ENCODE measurements at regions not wholly inside any gene's neighbourhood (a gene's known extent, or its start where the extent isn't known, plus 50 kb on each side); places are given as distances from the start of the nearest gene placed in this dataset.
A peak's percentile ranks its signal among the peaks of the same experiment; 100 is the strongest.

DNA sequence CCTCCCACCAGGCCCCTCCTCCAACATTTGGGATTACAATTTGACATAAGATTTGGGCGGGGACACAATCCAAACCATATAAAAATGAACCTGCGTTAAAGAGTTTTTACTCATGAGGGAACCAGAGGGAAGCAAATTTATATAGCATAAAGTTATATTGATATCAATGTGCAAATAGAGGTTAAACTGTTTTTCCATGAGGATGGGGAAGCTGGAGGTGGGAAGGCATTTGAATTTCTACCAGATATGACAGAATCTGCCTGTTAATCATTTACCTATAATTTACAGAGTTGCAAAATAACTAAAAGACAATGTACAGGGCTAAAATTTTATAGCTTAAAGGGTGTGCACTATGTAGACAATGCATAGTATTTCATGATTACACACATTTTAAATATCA lies 322.0 kb upstream of the FKBP1C start:
- no peaks in the 10 kb centered on the region for H3K4me1 ChIP-seq
- H3K36me3 ChIP-seq = no peaks in the 10 kb centered on the region
- no peak overlapping the region for H3K4me3 ChIP-seq
- 95 to 100% methylated on average over 2 of the region's 2 CpGs for WGBS, 2 donors
- H3K9me3 ChIP-seq = no peaks in the 10 kb centered on the region
- TF ChIP-seq POLR2AphosphoS5 (IDR thresholded peaks at IDR 0.05) (no peak), EP300 (IDR thresholded peaks at IDR 0.05) (no peak), POLR2A (IDR thresholded peaks at IDR 0.05) (no peak)
- TF ChIP-seq, protein P1, sequence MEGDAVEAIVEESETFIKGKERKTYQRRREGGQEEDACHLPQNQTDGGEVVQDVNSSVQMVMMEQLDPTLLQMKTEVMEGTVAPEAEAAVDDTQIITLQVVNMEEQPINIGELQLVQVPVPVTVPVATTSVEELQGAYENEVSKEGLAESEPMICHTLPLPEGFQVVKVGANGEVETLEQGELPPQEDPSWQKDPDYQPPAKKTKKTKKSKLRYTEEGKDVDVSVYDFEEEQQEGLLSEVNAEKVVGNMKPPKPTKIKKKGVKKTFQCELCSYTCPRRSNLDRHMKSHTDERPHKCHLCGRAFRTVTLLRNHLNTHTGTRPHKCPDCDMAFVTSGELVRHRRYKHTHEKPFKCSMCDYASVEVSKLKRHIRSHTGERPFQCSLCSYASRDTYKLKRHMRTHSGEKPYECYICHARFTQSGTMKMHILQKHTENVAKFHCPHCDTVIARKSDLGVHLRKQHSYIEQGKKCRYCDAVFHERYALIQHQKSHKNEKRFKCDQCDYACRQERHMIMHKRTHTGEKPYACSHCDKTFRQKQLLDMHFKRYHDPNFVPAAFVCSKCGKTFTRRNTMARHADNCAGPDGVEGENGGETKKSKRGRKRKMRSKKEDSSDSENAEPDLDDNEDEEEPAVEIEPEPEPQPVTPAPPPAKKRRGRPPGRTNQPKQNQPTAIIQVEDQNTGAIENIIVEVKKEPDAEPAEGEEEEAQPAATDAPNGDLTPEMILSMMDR (IDR thresholded peaks at IDR 0.05) = no peak
- DNase-seq (no peak), ATAC-seq (ENCODE audit: low FRiP score in 2 of 2) (no peak)
- H3K27me3 ChIP-seq = no peaks in the 10 kb centered on the region
- H3K27ac ChIP-seq = no peak overlapping the region

DNA sequence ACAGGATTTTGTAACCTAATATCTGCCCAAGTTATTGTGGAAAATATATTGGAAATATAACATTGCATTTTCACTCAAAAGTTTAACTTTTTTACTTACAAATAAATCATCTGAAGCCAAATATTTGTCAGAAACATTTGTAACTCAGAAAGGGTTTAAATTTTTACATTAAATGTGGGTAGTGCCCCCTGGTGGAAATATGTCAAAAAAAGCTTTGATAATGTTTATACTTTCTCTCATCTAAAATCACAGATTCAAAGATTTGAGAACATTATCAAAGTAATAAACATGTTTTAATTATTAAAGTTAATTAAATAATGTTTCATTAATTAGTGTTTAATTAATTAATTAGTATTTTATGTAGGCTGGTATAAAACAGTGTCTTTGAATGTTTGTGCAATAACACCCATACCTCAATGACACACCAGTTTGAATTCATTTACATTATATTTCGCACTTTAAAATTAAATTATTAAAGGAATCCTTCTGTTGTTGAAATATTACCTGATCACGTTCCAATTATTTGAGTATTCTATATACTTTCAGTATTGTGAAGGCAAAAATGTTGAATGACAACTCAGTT lies 320.1 kb upstream of the FKBP1C start:
- DNase-seq = no peak
- H3K4me1 ChIP-seq = no peaks in the 10 kb centered on the region
- no peak overlapping the region for H3K27ac ChIP-seq
- no peaks in the 10 kb centered on the region for H3K36me3 ChIP-seq
- no peak for ATAC-seq (ENCODE audit: low FRiP score in 2 of 2)
- H3K27me3 ChIP-seq = no peaks in the 10 kb centered on the region
- WGBS, 2 donors = 23 to 39% methylated on average over 2 of the region's 2 CpGs
- no peaks in the 10 kb centered on the region for H3K9me3 ChIP-seq
- no peak overlapping the region for H3K4me3 ChIP-seq
- TF ChIP-seq, protein P1 (IDR thresholded peaks at IDR 0.05) = peak in 3 of 6 experiments; percentile 11 to 18 (median 15)
- no peak for TF ChIP-seq POLR2AphosphoS5 (IDR thresholded peaks at IDR 0.05)
- no peak for TF ChIP-seq POLR2A (IDR thresholded peaks at IDR 0.05)
- TF ChIP-seq EP300 (IDR thresholded peaks at IDR 0.05) = no peak

DNA sequence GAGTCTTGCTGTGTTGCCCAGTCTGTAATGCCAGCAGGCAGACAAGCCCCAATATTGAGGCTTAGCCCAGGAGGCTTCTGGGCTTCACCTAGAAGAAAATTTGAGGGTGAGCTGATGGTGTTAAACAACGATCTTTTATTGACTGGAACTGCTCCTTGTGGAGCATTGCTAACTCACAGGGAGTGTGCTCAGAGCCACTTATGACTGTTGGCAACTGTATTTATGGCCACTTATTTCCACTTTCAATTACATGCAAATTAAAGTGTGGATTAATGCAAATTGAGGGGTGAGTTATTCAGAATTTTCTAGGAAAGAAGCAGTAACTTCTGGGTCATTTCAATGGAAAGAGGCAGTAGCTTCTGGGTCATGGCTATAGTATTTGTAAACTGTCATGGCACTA lies 317.2 kb upstream of the FKBP1C start:
- no peak for TF ChIP-seq POLR2A (IDR thresholded peaks at IDR 0.05)
- TF ChIP-seq, protein P1 (IDR thresholded peaks at IDR 0.05) = no peak
- no peak for TF ChIP-seq EP300 (IDR thresholded peaks at IDR 0.05)
- WGBS, 2 donors = 60 to 75% methylated on average over 1 of the region's 1 CpG

DNA sequence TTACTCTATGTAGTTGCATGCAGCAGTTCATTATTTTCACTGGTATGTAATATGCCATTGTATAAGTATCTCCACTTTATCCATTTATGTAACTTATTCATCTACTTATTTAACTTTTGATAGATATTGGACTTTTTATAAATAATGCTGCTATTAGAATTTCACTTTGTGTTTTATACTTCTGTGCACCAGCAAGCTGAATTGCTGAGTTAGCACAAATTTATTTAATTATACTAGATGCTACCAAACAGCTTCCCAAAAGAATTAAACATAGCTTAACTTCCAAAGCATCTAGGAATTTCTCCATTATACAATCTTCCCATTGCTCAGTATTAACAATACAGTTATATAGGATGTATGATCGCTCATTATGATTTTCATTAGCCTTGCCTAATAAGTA lies 308.0 kb upstream of the FKBP1C start:
- no peak for TF ChIP-seq POLR2A (IDR thresholded peaks at IDR 0.05)
- TF ChIP-seq, protein P1 (IDR thresholded peaks at IDR 0.05) = no peak
- no peak for TF ChIP-seq POLR2AphosphoS5 (IDR thresholded peaks at IDR 0.05)
- TF ChIP-seq EP300 (IDR thresholded peaks at IDR 0.05) = no peak
- Histone ChIP-seq H3K27me3 (no peaks in the 10 kb centered on the region), H3K36me3 (no peaks in the 10 kb centered on the region), H3K4me3 (no peak overlapping the region), H3K4me1 (no peaks in the 10 kb centered on the region), H3K27ac (no peak overlapping the region), H3K9me3 (no peaks in the 10 kb centered on the region)
- no peak for DNase-seq
- no peak for ATAC-seq (ENCODE audit: low FRiP score in 2 of 2)
- 86 to 97% methylated on average over 1 of the region's 1 CpG for WGBS, 2 donors

More for the DNA sequence above, 317.2 kb upstream of the FKBP1C start:
- H3K9me3 ChIP-seq = no peaks in the 10 kb centered on the region
- H3K4me1 ChIP-seq = no peaks in the 10 kb centered on the region
- DNase-seq (no peak), ATAC-seq (ENCODE audit: low FRiP score in 2 of 2) (no peak)
- H3K27ac ChIP-seq = no peak overlapping the region
- no peaks in the 10 kb centered on the region for H3K27me3 ChIP-seq
- no peak overlapping the region for H3K4me3 ChIP-seq
- no peaks in the 10 kb centered on the region for H3K36me3 ChIP-seq

- Histone ChIP-seq H3K4me1 (no peaks in the 10 kb centered on the region), H3K27me3 (no peaks in the 10 kb centered on the region), H3K27ac (no peak overlapping the region), H3K36me3 (no peaks in the 10 kb centered on the region), H3K4me3 (no peak overlapping the region), H3K9me3 (no peaks in the 10 kb centered on the region)
- WGBS, 2 donors = 77 to 86% methylated on average over 3 to 5 of the region's 5 CpGs
- no peak for TF ChIP-seq EP300 (IDR thresholded peaks at IDR 0.05)
- TF ChIP-seq POLR2AphosphoS5 (IDR thresholded peaks at IDR 0.05) = no peak
- TF ChIP-seq POLR2A (IDR thresholded peaks at IDR 0.05) = no peak
- TF ChIP-seq, protein P1 (IDR thresholded peaks at IDR 0.05) = no peak
- DNase-seq (no peak), ATAC-seq (ENCODE audit: low FRiP score in 2 of 2) (no peak)
Measured at GRCh38 chr6:62904687-62905086, 306.6 kb upstream of the FKBP1C start.
